ENCODE measurements at regions not wholly inside any gene's neighbourhood (a gene's known extent, or its start where the extent isn't known, plus 50 kb on each side); places are given as distances from the start of the nearest gene placed in this dataset.

DNA sequence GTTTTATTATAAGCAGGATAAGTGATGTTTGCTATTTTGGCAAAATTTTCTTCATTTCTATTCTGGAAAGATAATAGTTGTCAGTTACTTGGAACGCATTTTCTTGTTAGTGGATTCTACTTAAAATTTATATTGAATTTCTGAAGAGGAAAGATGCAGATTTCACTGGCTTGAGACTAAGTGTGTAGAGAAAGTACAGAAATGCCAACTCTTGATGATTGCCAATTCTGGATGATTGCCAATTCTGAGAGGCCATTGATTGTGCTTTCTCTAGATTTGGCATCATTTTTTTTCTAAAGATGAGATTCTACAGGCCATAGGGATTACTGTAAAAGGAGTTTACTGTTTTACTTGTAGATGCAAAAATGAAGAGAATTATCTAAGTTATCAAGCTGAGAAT lies 58.9 kb upstream of the CNTN3 start:
- DNase-seq: no peak

DNA sequence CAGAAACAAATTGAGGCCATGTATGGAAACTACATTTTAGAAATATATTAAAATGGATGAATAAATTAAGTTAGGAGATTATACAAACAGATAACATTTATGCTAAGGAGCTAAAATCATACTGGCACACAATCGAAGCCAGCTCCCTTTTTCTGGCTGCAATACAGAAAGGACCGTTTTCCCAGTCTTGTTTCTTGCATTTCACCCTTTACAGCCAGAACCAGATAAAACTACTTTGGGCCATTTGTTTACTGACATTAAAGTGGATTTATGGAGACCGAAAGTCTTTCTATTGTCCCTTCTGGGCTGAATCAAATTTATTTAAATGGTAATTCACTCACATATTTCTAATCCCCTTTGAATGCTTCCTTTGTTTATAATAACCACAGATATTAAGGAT lies 50.1 kb upstream of the CNTN3 start:
- no peak for DNase-seq
